HG02840 (cell line): ENCODE measurements at regions not wholly inside any gene's neighbourhood (a gene's known extent, or its start where the extent isn't known, plus 50 kb on each side); places are given as distances from the start of the nearest gene placed in this dataset.

Experiments used
- ATAC-seq: cut with Tn5 transposase; IDR thresholded peaks from one replicate; pipeline ENCODE4 v1.9.1; 2021; ENCODE audit warnings: mild to moderate bottlenecking, moderate library complexity, moderate number of reproducible peaks; ENCODE audit not compliant: unreplicated experiment, low FRiP score

DNA sequence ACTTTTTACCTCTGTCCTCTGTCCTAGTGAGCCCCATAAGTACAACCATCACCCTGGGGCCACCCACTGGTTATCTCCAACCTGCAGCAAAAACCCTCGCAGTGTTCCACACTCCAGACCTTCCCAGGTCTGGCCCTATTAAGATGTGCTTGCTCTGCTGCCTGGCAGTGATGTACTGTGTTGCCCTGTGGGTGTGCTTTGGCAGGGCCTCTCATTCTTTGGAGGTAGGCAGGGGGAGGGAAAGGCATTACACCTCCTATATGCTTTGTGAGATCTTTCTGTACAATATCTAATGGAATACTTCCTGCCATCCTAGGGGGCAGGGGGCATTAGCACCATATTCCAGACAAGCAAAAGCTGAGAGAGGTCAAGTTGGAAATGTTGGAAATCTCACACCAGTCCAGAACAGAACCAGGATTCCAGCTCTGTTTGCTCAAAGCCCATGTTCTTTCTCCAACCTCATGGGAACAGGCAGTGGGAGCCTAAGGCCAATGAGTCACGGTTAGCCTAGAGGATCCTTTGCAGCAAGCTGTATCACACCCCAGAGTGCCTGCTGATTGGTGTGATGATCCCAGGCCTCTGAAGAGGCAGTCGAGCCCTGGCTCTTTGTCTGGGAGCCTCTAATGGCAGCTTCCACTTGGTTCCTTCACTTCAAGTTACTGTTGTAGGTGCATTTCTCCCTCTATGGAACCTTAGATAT, 59.7 kb upstream of the UBL3 start:
- no peak for ATAC-seq

- no peak for ATAC-seq
Measured at GRCh38 chr13:29909081-29909730, 58.8 kb upstream of the UBL3 start.

DNA sequence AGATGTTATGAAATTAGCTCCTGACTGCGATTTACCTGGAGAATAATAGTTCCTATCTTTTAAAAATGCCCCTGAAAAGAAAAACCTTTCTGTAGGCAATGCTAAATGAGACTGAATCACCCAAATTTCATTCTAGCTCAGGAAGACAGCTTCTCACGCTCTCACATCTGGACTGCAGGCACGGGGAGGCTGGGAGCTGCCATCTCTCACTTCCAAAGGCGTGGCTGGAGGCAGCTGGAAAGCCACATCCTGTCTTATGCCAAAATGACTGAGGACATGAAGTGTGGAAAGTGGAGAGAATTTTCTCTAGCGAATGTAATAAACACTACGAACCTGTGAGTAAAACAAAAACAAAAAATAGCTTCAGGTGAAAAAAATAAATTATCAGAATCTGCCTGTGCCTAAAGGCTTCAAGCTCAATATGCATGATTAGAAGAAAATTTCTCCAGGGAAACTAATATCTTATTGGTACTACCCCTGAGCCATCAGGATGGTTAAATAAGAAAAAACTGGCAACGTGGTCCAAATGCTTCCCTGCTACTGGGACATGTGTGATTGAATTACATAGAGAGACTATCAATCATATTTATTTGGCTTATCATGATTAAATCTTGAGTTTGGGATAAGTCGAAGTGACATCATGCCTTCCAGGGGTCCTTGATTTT, 58.1 kb upstream of the UBL3 start:
- ATAC-seq, result no peak

- ATAC-seq, result no peak
Measured at GRCh38 chr13:29907670-29908069, 57.3 kb upstream of the UBL3 start.

DNA sequence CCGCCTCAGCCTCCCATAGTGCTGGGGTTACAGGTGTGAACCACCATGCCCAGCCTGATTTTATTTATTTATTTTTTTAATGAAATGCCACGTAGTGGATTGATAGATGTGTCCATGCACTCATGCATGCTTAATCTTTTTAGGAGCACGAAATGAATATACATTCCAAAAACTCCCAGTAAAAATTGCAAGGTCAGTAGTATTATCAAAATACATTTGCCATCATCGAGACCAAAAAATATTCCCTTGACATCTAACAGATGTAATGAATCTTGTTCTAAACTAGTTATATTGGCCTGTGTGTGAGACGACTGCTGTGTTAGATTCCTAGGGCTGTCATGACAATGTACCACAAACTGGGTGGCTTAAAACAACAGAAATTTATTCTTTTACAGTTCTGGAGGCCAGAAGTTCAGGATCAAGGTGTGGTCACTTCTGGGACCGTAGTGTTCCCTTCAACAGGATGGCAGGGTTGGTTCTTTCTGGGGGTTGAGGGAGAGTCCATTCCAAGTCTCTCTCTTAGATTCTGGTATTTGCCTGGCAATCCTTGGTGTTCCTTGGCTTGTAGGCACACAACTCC, 56.1 kb upstream of the UBL3 start:
- no peak for ATAC-seq

DNA sequence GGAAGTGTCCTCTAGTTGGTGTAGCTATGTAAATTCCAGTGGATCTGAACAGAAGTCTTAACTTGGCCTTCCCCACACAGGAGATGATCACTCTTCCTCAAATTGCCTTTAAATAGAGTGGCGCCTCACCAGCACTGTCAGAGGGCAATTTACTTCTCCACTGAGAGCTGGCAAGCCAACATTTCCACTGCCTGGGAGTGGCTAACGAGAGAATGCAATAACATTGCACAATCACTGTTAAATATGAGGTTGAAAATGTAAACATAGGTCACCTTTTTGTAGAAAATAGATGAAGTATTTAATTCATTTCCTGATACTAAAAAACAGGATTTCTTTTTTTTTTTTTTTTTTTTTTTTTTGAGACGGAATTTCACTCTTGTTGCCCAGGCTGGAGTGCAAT, 55.4 kb upstream of the UBL3 start:
- no peak for ATAC-seq

DNA sequence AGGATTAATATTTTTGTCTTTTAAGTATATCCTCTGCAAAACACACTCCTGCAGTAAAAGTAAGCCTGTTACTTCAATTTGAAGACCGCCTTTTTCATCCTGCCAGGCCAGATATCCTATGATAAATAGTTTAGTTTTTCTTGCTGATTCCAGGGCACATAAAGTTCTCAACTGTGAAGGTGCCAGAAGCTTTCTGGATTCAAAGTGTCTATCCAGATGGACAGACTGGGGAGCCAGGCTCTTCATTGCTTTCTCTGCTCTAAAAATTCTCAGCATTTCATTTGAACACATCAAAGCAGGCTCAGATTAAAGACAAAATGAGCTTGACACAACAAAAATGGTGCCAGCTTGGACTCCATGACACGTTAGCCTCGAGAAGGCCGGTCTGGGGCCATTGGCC, 53.6 kb upstream of the UBL3 start:
- ATAC-seq, result no peak

DNA sequence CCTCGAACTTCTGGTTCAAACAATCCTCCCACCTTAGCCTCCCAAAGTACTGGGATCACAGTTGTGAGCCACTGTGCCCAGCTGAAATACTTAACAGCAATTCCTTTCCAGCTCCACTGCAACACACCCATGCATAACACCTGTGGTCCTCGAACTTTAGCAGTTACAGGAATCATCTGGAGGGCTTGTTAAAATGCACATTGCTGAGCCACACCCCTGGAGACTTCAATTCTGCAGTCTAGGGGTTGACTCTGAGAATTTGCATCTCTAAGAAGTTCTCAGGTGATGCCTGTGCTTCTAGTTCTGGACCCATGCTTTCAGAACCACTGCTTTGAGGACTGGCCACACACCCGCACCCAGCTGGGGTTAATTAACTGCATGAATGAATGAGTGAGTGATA, 53.1 kb upstream of the UBL3 start:
- no peak for ATAC-seq

GRCh38 chr13:29902632-29903305, 52.4 kb upstream of the UBL3 start:
- ATAC-seq, result no peak

DNA sequence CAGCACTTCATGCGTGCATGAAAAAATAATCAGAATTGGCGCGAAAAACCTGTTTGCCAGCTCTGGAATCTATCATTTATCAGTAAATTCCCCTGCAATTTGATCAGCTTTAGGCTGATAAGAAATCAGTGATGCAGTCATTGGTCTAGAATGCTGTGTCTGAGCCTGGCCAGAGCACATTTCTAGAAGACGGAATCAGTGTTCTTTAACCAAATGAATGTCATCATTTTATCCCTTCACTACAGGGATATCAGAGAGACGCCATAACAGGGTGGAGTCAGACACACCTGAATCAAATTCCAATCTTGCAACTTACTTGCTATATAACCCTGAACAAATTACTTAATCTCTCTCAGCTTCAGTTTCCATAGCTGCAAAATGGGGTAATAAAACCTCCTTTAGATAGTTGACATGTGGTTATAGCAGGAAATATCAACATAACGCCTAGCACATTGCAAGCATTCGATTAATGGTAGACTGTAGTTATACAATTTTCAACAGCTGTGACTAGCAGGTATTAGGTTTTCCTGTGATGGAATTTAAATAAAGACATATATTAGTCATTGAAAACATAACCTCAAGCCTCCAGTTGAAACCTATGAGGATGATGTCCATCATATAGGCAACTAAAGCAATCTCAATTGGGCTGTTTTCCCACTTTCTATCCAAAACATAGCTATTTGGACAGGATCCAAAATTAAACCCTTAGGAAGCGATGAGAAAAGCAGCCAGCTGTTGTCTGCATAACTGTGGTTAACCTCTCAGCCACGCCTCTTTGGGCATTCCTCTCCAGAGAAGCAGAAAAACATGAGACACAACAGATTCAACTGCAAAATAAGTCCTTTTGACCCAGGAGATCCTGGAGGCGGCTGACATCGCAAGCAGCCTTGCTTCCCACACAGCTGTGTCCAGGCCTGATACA, 51.6 kb upstream of the UBL3 start:
- no peak for ATAC-seq
